ENCODE measurements at regions not wholly inside any gene's neighbourhood (a gene's known extent, or its start where the extent isn't known, plus 50 kb on each side); places are given as distances from the start of the nearest gene placed in this dataset.
"Not testable (repeated sequence)": the region's sequence is repeated elsewhere in the genome, so short reads cannot be mapped to it uniquely, and the experiment has no call there.

DNA sequence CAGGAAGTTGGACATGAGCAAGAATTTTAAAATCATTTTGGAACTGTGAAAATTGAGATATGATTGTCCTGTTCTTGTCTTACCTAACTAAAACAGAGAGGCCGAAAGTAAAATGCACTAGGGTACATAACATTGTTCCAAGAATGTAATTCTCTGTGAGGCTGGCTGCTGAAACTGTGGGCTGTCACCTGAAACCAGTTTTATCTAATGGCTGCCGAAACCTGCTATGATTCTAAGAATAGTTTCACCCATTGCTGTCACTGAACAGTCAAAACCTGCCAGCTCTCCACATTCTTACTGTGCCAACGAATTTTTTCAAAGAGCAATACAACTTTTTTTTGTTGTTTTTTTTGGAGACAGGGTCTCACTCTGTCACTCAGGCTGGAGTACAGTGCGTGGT lies 119.3 kb upstream of the ZSWIM2 start (continued):
- no peak for TF ChIP-seq ZNF565 (CRISPR knock-in tag; conservative IDR thresholded peaks at IDR 0.05; ENCODE audit: low read depth)
- TF ChIP-seq ZC3H10 (CRISPR knock-in tag; IDR thresholded peaks at IDR 0.05) = no peak
- TF ChIP-seq RARB (CRISPR knock-in tag; IDR thresholded peaks at IDR 0.05) = no peak
- TF ChIP-seq, protein P1, sequence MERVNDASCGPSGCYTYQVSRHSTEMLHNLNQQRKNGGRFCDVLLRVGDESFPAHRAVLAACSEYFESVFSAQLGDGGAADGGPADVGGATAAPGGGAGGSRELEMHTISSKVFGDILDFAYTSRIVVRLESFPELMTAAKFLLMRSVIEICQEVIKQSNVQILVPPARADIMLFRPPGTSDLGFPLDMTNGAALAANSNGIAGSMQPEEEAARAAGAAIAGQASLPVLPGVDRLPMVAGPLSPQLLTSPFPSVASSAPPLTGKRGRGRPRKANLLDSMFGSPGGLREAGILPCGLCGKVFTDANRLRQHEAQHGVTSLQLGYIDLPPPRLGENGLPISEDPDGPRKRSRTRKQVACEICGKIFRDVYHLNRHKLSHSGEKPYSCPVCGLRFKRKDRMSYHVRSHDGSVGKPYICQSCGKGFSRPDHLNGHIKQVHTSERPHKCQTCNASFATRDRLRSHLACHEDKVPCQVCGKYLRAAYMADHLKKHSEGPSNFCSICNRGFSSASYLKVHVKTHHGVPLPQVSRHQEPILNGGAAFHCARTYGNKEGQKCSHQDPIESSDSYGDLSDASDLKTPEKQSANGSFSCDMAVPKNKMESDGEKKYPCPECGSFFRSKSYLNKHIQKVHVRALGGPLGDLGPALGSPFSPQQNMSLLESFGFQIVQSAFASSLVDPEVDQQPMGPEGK (CRISPR knock-in tag; IDR thresholded peaks at IDR 0.05; ENCODE audit: borderline replicate concordance) = no peak
- no peak for TF ChIP-seq ZNF70 (CRISPR knock-in tag; IDR thresholded peaks at IDR 0.05)

DNA sequence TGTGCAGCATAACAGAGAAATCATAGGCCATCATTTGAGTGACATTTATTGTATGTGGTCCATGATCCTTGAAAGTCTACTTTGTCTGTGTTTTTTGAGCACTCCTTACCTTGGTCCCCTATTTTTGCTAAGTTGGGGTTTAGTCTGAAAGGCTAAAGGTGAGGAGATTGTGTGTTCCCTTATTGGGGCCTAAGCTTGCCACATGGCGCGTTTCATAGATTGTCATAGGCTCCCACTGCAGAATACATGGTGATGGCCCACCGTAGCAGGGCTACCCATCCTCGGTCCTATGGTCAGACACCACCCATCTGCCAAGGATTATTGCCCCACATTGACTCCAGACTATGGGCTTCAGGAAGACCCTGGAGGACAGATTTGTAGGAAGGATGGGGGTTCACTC lies 117.0 kb upstream of the ZSWIM2 start:
- ATAC-seq = no peak
- TF ChIP-seq ZNF70 (CRISPR knock-in tag; IDR thresholded peaks at IDR 0.05) (no peak), RARB (CRISPR knock-in tag; IDR thresholded peaks at IDR 0.05) (no peak), ZNF8 (CRISPR knock-in tag; IDR thresholded peaks at IDR 0.05) (no peak), TCF4 (CRISPR knock-in tag; IDR thresholded peaks at IDR 0.05; ENCODE audit: borderline replicate concordance) (no peak), CSDC2 (CRISPR knock-in tag; IDR thresholded peaks at IDR 0.05) (no peak), TOX (CRISPR knock-in tag; IDR thresholded peaks at IDR 0.05; ENCODE audit: borderline replicate concordance) (no peak), BACH2 (CRISPR knock-in tag; IDR thresholded peaks at IDR 0.05; ENCODE audit: borderline replicate concordance) (no peak), OSR1 (CRISPR knock-in tag; IDR thresholded peaks at IDR 0.05) (no peak)
- TF ChIP-seq, protein P2, sequence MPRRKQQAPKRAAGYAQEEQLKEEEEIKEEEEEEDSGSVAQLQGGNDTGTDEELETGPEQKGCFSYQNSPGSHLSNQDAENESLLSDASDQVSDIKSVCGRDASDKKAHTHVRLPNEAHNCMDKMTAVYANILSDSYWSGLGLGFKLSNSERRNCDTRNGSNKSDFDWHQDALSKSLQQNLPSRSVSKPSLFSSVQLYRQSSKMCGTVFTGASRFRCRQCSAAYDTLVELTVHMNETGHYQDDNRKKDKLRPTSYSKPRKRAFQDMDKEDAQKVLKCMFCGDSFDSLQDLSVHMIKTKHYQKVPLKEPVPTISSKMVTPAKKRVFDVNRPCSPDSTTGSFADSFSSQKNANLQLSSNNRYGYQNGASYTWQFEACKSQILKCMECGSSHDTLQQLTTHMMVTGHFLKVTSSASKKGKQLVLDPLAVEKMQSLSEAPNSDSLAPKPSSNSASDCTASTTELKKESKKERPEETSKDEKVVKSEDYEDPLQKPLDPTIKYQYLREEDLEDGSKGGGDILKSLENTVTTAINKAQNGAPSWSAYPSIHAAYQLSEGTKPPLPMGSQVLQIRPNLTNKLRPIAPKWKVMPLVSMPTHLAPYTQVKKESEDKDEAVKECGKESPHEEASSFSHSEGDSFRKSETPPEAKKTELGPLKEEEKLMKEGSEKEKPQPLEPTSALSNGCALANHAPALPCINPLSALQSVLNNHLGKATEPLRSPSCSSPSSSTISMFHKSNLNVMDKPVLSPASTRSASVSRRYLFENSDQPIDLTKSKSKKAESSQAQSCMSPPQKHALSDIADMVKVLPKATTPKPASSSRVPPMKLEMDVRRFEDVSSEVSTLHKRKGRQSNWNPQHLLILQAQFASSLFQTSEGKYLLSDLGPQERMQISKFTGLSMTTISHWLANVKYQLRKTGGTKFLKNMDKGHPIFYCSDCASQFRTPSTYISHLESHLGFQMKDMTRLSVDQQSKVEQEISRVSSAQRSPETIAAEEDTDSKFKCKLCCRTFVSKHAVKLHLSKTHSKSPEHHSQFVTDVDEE (CRISPR knock-in tag; IDR thresholded peaks at IDR 0.05) = no peak

DNA sequence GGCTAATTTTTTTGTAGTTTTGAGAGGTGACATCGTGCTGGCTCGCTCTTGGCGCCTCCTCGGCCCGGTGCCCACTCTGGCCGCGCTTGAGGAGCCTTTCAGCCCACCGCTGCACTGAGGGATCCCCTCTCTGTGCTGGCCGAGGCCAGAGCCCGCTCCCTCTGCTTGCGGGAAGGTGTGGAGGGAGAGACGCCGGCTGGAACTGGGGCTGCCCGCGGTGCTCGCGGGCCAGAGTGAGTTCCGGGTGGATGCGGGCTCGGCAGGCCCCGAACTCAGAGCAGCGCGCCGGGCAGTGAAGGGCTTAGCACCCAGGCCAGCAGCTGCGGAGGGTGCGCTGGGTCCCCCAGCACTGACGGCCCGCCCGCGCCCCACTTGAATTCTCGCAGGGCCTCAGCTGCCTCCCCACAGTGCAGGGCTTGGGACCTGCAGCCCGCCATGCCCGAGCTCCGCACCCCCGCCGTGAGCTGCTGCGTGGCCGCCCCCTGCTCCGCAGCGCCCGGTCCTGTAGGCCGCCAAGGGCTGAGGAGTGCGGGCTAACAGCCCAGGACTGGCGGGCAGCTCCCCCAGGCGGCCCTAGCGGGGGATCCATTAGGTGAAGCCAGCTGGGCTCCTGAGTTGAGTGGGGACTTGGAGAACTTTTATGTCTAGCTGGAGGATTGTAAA lies 113.2 kb upstream of the ZSWIM2 start:
- no peak for TF ChIP-seq TCF4 (CRISPR knock-in tag; IDR thresholded peaks at IDR 0.05; ENCODE audit: borderline replicate concordance)
- TF ChIP-seq ARNTL (CRISPR knock-in tag; IDR thresholded peaks at IDR 0.05; ENCODE audit: borderline replicate concordance, low read depth) = no peak

DNA sequence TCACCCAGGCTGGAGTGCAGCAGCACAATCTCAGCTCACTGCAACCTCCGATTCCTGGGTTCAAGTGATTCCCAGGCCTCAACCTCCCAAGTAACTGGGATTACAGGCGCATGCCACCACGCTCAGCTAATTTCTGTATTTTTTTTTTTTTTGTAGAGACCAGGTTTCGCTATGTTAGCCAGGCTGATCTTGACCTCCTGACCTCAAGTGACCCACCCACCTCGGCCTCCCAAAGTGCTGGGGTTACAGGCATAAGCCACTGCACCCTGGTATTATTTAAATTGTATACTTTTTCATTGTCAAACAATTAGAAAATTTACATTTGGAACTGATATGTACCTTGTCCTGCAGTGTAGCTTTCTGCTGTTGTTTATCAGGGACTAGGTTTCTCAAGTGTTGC lies 111.3 kb upstream of the ZSWIM2 start:
- not testable (repeated sequence) for ATAC-seq

More for the DNA sequence above, 113.2 kb upstream of the ZSWIM2 start:
- no peak for ATAC-seq

DNA sequence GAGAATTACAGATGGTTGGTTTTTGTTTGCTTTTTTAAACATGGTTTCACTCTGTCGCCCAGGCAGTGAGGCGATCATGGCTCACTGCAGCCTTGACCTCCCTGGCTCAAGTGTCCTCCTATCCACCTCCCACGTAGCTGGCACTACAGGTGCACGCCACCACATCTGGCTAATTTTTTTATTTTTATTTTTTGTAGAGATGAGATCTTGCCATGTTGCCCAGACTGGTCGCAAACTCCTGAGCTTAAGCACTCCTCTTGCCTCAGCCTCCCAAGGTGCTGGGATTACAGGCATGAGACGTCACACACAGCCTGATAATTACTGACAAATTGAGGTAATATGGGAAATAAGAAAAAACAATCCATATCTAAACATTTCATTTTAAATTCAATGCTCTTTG lies 110.5 kb upstream of the ZSWIM2 start:
- no peak for ATAC-seq
- TF ChIP-seq, protein P3, sequence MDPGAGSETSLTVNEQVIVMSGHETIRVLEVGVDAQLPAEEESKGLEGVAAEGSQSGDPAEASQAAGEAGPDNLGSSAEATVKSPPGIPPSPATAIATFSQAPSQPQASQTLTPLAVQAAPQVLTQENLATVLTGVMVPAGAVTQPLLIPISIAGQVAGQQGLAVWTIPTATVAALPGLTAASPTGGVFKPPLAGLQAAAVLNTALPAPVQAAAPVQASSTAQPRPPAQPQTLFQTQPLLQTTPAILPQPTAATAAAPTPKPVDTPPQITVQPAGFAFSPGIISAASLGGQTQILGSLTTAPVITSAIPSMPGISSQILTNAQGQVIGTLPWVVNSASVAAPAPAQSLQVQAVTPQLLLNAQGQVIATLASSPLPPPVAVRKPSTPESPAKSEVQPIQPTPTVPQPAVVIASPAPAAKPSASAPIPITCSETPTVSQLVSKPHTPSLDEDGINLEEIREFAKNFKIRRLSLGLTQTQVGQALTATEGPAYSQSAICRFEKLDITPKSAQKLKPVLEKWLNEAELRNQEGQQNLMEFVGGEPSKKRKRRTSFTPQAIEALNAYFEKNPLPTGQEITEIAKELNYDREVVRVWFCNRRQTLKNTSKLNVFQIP (CRISPR knock-in tag; IDR thresholded peaks at IDR 0.05; ENCODE audit: borderline replicate concordance, low read depth) = no peak
- TF ChIP-seq, protein P4, sequence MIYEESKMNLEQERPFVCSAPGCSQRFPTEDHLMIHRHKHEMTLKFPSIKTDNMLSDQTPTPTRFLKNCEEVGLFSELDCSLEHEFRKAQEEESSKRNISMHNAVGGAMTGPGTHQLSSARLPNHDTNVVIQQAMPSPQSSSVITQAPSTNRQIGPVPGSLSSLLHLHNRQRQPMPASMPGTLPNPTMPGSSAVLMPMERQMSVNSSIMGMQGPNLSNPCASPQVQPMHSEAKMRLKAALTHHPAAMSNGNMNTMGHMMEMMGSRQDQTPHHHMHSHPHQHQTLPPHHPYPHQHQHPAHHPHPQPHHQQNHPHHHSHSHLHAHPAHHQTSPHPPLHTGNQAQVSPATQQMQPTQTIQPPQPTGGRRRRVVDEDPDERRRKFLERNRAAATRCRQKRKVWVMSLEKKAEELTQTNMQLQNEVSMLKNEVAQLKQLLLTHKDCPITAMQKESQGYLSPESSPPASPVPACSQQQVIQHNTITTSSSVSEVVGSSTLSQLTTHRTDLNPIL (CRISPR knock-in tag; IDR thresholded peaks at IDR 0.05; ENCODE audit: low read depth) = no peak
- TF ChIP-seq CSDC2 (CRISPR knock-in tag; IDR thresholded peaks at IDR 0.05) = no peak
- TF ChIP-seq ZFP3 (CRISPR knock-in tag; IDR thresholded peaks at IDR 0.05) = no peak
- TF ChIP-seq ZNF565 (CRISPR knock-in tag; conservative IDR thresholded peaks at IDR 0.05; ENCODE audit: low read depth) = no peak
- no peak for TF ChIP-seq OSR1 (CRISPR knock-in tag; IDR thresholded peaks at IDR 0.05)
- TF ChIP-seq TCF4 (CRISPR knock-in tag; IDR thresholded peaks at IDR 0.05; ENCODE audit: borderline replicate concordance) = no peak
- TF ChIP-seq ZNF70 (CRISPR knock-in tag; IDR thresholded peaks at IDR 0.05) = no peak
- no peak for TF ChIP-seq ESRRG (CRISPR knock-in tag; IDR thresholded peaks at IDR 0.05)
- TF ChIP-seq ARNTL (CRISPR knock-in tag; IDR thresholded peaks at IDR 0.05; ENCODE audit: borderline replicate concordance, low read depth) = no peak
- TF ChIP-seq ZC3H10 (CRISPR knock-in tag; IDR thresholded peaks at IDR 0.05) = no peak
- no peak for TF ChIP-seq SNAI2 (CRISPR knock-in tag; IDR thresholded peaks at IDR 0.05)
- no peak for TF ChIP-seq TOX (CRISPR knock-in tag; IDR thresholded peaks at IDR 0.05; ENCODE audit: borderline replicate concordance)
- TF ChIP-seq, protein P2 (CRISPR knock-in tag; IDR thresholded peaks at IDR 0.05) = no peak
- TF ChIP-seq ZNF8 (CRISPR knock-in tag; IDR thresholded peaks at IDR 0.05) = no peak
- no peak for TF ChIP-seq RARB (CRISPR knock-in tag; IDR thresholded peaks at IDR 0.05)
- TF ChIP-seq, protein P5, sequence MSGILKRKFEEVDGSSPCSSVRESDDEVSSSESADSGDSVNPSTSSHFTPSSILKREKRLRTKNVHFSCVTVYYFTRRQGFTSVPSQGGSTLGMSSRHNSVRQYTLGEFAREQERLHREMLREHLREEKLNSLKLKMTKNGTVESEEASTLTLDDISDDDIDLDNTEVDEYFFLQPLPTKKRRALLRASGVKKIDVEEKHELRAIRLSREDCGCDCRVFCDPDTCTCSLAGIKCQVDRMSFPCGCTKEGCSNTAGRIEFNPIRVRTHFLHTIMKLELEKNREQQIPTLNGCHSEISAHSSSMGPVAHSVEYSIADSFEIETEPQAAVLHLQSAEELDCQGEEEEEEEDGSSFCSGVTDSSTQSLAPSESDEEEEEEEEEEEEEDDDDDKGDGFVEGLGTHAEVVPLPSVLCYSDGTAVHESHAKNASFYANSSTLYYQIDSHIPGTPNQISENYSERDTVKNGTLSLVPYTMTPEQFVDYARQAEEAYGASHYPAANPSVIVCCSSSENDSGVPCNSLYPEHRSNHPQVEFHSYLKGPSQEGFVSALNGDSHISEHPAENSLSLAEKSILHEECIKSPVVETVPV (CRISPR knock-in tag; IDR thresholded peaks at IDR 0.05) = no peak

All from SK-N-SH treated with all-trans-retinoic acid at 6 μM for 48 hours (cell line).